ENCODE measurements at regions not wholly inside any gene's neighbourhood (a gene's known extent, or its start where the extent isn't known, plus 50 kb on each side); places are given as distances from the start of the nearest gene placed in this dataset.

DNA sequence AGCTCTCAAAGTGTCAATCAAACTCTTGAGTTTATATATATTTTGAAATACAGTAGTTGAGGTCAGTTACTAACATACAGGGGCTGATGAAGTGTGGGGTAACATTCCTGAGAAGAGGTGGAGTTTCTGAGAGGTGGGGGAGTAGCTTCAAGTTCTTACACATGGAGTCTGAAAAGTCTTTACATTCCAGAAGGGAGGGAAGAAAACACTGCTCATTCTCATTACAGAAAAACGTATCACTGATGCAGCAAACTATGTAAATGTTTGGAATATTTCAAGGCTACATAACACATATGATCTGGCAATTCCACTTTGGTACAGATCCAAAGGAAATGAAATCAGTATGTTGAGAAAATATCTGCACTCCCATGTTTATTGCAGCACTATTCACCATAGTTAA, 1065.8 kb upstream of the B3GALT2 start:
- DNase-seq (ENCODE audit: extremely low read depth, low read depth, low spot score): no peak

GRCh38 chr1:194241215-194241614, 1054.8 kb upstream of the B3GALT2 start:
- no peak for DNase-seq (ENCODE audit: extremely low read depth, low read depth, low spot score)

DNA sequence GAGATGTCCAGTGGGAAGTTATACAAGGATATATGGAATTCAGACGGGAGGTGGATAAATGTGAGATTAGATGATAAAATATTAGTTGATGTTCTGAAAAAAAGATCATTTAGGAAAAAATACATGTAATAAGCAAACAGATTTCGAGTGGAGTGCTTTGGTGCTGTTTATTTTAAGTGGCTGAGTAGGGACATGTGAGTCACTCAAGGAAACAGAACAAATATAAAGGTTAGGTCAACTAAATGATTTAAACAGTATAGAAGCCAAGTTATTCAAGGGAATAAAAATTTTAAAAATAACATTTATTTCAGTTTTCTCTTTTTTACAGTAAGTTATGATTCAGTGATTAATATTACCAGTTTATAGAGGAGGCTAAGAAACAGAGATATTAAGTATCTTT, 1046.7 kb upstream of the B3GALT2 start:
- no peak for DNase-seq (ENCODE audit: extremely low read depth, low read depth, low spot score)

- no peak for DNase-seq (ENCODE audit: extremely low read depth, low read depth, low spot score)
Observed at GRCh38 chr1:194230351-194231144, 1044.1 kb upstream of the B3GALT2 start.

GRCh38 chr1:194228427-194228826, 1042.0 kb upstream of the B3GALT2 start:
- no peak for DNase-seq (ENCODE audit: extremely low read depth, low read depth, low spot score)

DNA sequence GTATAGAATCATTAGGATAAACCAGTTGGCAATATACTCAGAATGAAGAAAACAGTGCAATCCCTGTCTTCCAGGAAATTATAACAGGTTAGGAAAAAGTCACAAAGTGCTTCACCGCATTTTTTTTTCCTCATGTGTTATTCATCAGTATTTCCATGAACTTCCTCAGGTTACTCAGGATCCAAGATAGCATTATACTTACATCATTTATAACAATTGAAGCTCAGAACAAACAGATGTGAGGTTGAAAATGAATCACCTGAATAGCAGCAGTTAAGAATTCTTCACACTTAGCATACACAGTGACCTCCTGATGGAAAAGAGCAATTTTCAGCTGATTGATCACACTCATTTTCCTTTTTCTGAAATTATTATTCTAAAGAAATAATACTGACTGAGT, 1040.7 kb upstream of the B3GALT2 start:
- DNase-seq (ENCODE audit: extremely low read depth, low read depth, low spot score): no peak

DNA sequence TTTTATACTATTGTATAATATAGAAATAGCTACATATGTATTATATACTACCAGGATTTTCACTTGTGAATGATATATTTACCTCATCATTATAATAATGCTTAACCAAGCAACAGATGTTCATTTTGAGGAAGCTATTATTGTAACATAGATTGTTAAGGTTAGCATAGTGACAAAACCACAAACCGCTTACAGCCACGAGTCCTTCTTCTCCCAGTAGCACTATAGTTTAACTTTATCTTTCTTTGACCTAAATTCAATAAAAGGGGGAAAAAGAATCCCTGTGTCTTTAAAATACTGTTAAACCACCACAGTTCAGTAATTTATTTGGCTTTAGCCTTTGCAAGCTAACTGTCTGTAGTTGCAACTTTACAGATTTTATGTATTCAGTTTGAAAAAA, 1039.4 kb upstream of the B3GALT2 start:
- no peak for DNase-seq (ENCODE audit: extremely low read depth, low read depth, low spot score)

DNA sequence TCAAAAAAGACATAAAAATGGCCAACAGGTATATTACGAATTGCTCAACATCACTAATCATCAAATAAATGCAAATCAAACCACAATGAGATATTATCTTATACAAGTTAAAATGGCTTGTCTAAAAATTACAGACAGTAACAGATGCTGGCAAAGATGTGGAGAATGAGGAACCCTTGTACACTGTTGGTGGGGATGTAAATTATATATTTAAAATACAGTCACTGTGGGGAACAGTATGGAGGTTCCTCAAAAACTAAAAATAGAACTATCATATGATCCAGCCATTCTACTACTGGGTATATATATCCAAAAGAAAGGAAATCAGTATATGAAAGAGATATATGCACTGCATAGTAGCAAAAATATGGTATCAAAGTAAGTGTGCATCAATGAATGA, 1037.2 kb upstream of the B3GALT2 start:
- no peak for DNase-seq (ENCODE audit: extremely low read depth, low read depth, low spot score)

GRCh38 chr1:194215448-194215847, 1029.0 kb upstream of the B3GALT2 start:
- DNase-seq (ENCODE audit: extremely low read depth, low read depth, low spot score): no peak

GRCh38 chr1:194214735-194215134, 1028.3 kb upstream of the B3GALT2 start:
- DNase-seq (ENCODE audit: extremely low read depth, low read depth, low spot score): no peak

DNA sequence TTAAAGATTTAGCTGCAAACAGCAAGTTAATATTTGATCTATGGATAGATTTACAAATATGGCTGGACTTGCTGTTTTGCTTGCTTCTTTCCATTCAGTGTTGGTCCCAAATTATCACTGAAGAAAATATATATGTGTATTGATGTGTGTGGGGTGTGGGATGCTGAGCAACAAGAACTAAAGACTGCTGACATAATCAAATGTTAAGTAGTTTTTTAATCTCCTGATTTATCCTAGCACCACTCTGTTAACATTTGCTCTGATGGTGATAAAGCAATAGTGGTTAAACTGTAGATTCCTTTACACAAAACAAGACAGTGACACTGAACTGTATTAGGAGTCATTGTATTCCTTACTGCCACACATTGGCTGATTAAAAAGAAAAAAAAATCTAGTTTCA, 1023.5 kb upstream of the B3GALT2 start:
- DNase-seq (ENCODE audit: extremely low read depth, low read depth, low spot score): no peak

DNA sequence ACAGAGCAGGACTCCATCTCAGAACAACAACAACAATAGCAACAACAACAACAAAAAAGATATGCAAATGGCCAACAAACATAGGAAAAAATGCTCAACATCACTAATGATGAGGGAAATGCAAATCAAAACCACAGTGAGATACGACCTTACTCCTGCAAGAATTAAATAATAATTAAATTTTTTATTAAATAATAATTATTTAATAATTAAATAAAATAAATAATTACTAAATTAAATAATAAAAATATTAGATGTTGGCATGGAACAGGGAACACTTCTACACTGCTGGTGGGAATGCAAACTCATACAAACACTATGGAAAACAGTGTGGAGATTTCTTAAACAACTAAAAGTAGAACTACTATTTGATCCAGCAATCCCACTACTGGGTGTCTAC, 1022.3 kb upstream of the B3GALT2 start:
- DNase-seq (ENCODE audit: extremely low read depth, low read depth, low spot score): no peak

GRCh38 chr1:194196562-194196961, 1010.1 kb upstream of the B3GALT2 start:
- no peak for DNase-seq (ENCODE audit: extremely low read depth, low read depth, low spot score)

GRCh38 chr1:194194724-194195123, 1008.3 kb upstream of the B3GALT2 start:
- DNase-seq (ENCODE audit: extremely low read depth, low read depth, low spot score): no peak

- no peak for DNase-seq (ENCODE audit: extremely low read depth, low read depth, low spot score)
Observed at GRCh38 chr1:194184974-194185373, 998.6 kb upstream of the B3GALT2 start.

GRCh38 chr1:194184425-194184824, 998.0 kb upstream of the B3GALT2 start:
- DNase-seq (ENCODE audit: extremely low read depth, low read depth, low spot score): no peak

GRCh38 chr1:194181845-194182244, 995.4 kb upstream of the B3GALT2 start:
- DNase-seq (ENCODE audit: extremely low read depth, low read depth, low spot score): no peak

- no peak for DNase-seq (ENCODE audit: extremely low read depth, low read depth, low spot score)
Observed at GRCh38 chr1:194176212-194176611, 989.8 kb upstream of the B3GALT2 start.

GRCh38 chr1:194175251-194175650, 988.8 kb upstream of the B3GALT2 start:
- DNase-seq (ENCODE audit: extremely low read depth, low read depth, low spot score): no peak

GRCh38 chr1:194174528-194174927, 988.1 kb upstream of the B3GALT2 start:
- no peak for DNase-seq (ENCODE audit: extremely low read depth, low read depth, low spot score)

DNA sequence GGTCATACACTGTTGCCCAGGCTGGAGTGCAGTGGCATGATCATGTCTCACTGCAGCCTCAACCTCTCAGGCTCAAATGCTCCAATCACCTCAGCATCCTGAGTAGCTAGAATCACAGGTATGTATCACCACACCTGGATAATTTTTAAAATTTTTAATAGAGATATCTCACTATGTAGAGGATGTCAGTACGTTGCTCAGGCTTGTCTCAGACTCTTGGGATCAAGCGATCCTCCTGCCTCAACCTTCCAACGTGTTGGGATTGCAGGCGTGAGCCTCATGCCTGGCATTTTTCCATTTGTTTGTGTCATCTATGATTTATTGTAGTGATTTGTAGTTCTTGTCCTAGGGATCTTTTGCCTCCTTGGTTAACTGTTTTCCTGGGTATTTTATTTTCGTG, 985.2 kb upstream of the B3GALT2 start:
- no peak for DNase-seq (ENCODE audit: extremely low read depth, low read depth, low spot score)

DNA sequence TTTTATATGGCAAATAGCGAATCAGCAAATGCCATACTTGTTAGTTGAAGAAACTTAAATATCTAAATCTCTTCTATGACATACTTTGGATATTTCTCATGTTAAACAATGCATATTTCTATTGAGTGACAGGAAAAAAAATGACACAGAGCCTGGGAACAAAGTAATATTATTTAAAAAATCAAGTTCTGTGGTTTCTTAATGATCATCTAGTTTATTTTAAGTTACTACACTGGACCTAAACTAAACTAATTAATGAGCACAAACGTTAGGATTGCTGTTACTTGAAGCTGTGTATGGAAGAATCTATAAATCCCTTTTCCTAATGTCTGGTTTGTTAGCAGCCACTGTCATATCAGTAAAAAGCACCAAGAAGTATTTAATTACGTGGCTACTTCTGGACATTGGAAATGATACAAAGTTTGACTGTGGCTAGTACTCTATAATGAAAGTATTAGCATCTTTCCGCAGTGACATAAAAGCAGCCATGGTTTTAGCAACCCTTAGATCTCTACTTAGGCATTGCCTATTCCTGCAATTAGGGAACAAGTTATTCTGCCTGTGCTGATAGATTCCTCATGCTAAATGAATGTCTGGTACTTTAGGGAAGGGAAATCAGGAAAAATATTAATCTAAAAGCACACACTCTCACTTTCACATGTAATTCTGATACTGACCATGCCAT, 981.7 kb upstream of the B3GALT2 start:
- no peak for DNase-seq (ENCODE audit: extremely low read depth, low read depth, low spot score)

Measured in glomerular endothelial cell (primary cell).